ENCODE measurements at regions not wholly inside any gene's neighbourhood (a gene's known extent, or its start where the extent isn't known, plus 50 kb on each side); places are given as distances from the start of the nearest gene placed in this dataset.

GRCh38 chr13:102940143-102940542, 94.3 kb downstream of the ERCC5 start:
- H3K14ac ChIP-seq (ENCODE audit: insufficient read length) = no peak overlapping the region
- no peak overlapping the region for H3K4ac ChIP-seq (replicated peaks; ENCODE audit: insufficient read length, low read depth, low read length)
- no peak overlapping the region for H3K18ac ChIP-seq (ENCODE audit: extremely low read depth, low read length)
- peaks cover 0 to 1% (median 0%) of the 10 kb centered on the region in 4 experiments; a peak in 1 of 7 replicates for H3K27me3 ChIP-seq (replicated peaks in 1 of 4; ENCODE audit: control insufficient read depth in 3 of 4, extremely low read depth in 1 of 4, insufficient read depth in 3 of 4, low read length in 3 of 4)
- H3K23ac ChIP-seq (ENCODE audit: insufficient read length) = no peak overlapping the region
- no peak overlapping the region for H4K5ac ChIP-seq (ENCODE audit: insufficient read length, low read depth, low read length)
- POLR2A ChIA-PET (ENCODE audit: partially characterized antibody) = no interaction called here
- no peaks in the 10 kb centered on the region for H3K79me2 ChIP-seq (ENCODE audit: control insufficient read depth in 1 of 2, insufficient read depth in 2 of 2, low read length in 2 of 2)
- no peak overlapping the region for H3K27ac ChIP-seq (ENCODE audit: low read depth, low read length)
- H4K91ac ChIP-seq (replicated peaks; ENCODE audit: insufficient read length, low read length) = no peak overlapping the region
- no peaks in the 10 kb centered on the region for H3K4me1 ChIP-seq (replicated peaks in 1 of 4; ENCODE audit: control insufficient read depth in 3 of 4, insufficient read depth in 4 of 4, low read length in 3 of 4)
- H2AFZ ChIP-seq (ENCODE audit: low read length) = no peak overlapping the region
- no peaks in the 10 kb centered on the region for H3K79me1 ChIP-seq (ENCODE audit: low read depth, low read length)
- no peak overlapping the region for H2BK15ac ChIP-seq (ENCODE audit: low read length)
- CTCF ChIA-PET (ENCODE audit: partially characterized antibody) = interaction anchor here (0.7 to 2.1 kb wide), 18 partner anchors 15 to 259 kb away, joined by 3 to 10 read pairs (median 3); no protein-coding TSS in a partner anchor
- H4K8ac ChIP-seq (ENCODE audit: extremely low read depth, insufficient read depth, low read length) = no peak overlapping the region
- no peaks in the 10 kb centered on the region for H3K9me3 ChIP-seq (ENCODE audit: insufficient read depth in 2 of 2, low read depth in 1 of 2, low read length in 1 of 2)
- no peak overlapping the region for H2BK20ac ChIP-seq (ENCODE audit: low read length)
- FAIRE-seq (no peak), DNase-seq (ENCODE audit: low read depth in 1 of 2, low spot score in 2 of 2) (peak in 1 of 2 experiments; percentile 19)
- H2AK5ac ChIP-seq (ENCODE audit: low read depth, low read length) = no peak overlapping the region
- no peak overlapping the region for H3K56ac ChIP-seq (replicated peaks; ENCODE audit: insufficient read length, low read depth, low read length)
- no peak overlapping the region for H2BK5ac ChIP-seq (ENCODE audit: low read depth, low read length)
- H3K4me2 ChIP-seq (ENCODE audit: insufficient read depth in 1 of 2, low read depth in 2 of 2, low read length in 2 of 2) = no peak overlapping the region
- H3K4me3 ChIP-seq (ENCODE audit: extremely low read depth in 1 of 4, insufficient read depth in 2 of 4, low read depth in 3 of 4, low read length in 4 of 4) = no peak overlapping the region
- H3K9ac ChIP-seq (replicated peaks in 1 of 4; ENCODE audit: extremely low read depth in 1 of 4, low read depth in 3 of 4, low read length in 3 of 4) = no peak overlapping the region
- H3K23me2 ChIP-seq (ENCODE audit: low read depth, low read length) = no peaks in the 10 kb centered on the region
- H2BK120ac ChIP-seq (replicated peaks; ENCODE audit: low read depth, low read length) = no peak overlapping the region
- 91% methylated on average over 5 of the region's 5 CpGs; no CpG with 5 or more reads in 1 of the 2 experiments for WGBS, 2 experiments (ENCODE audit: extremely low coverage in 1 of 2, insufficient coverage in 1 of 2, insufficient read length in 1 of 2, insufficient replicate concordance in 2 of 2, low coverage in 1 of 2, low lambda C conversion rate in 2 of 2, missing lambda C conversion rate in 1 of 2)
- no peaks in the 10 kb centered on the region for H4K20me1 ChIP-seq (replicated peaks in 1 of 2; ENCODE audit: control insufficient read depth in 1 of 2, insufficient read depth in 2 of 2, low read length in 2 of 2)
- H2BK12ac ChIP-seq (ENCODE audit: low read depth, low read length) = no peak overlapping the region
- H3K36me3 ChIP-seq (ENCODE audit: control insufficient read depth in 2 of 4, insufficient read depth in 4 of 4, low read length in 3 of 4) = no peaks in the 10 kb centered on the region; a peak in 1 of 8 replicates
- TF ChIP-seq CTCF (IDR thresholded peaks at IDR 0.05; ENCODE audit: control extremely low read depth in 1 of 3, insufficient read depth in 1 of 3, low read depth in 1 of 3, low read length in 3 of 3) (peak; percentile 36 to 42 (median 42); a peak in 3 of 4 replicates), CHD1 (IDR thresholded peaks at IDR 0.05; ENCODE audit: low read depth, low read length) (no peak), TBP (IDR thresholded peaks at IDR 0.05; ENCODE audit: low read depth, low read length) (no peak), RXRA (IDR thresholded peaks at IDR 0.05; ENCODE audit: insufficient read depth, low read depth, low read length) (no peak), RNF2 (IDR thresholded peaks at IDR 0.05; ENCODE audit: borderline replicate concordance, low read depth, low read length, missing control alignments, poor library complexity, severe bottlenecking) (no peak), NANOG (IDR thresholded peaks at IDR 0.05; ENCODE audit: insufficient read depth, low read depth, low read length, poor library complexity, severe bottlenecking) (no peak), RAD21 (IDR thresholded peaks at IDR 0.05 in 1 of 2, conservative IDR thresholded peaks at IDR 0.05 in 1 of 2; ENCODE audit: low read depth in 2 of 2, low read length in 2 of 2) (peak; percentile 23 to 51)

Measured in H1 (cell line).